Fibroblast of skin of scalp (primary cell): ENCODE measurements at regions not wholly inside any gene's neighbourhood (a gene's known extent, or its start where the extent isn't known, plus 50 kb on each side); places are given as distances from the start of the nearest gene placed in this dataset.
"Not testable (repeated sequence)": the region's sequence is repeated elsewhere in the genome, so short reads cannot be mapped to it uniquely, and the experiment has no call there.

ENCODE experiments used
- DNase-seq: peaks from one replicate; pipeline ENCODE4 v3.0.0-alpha.2; 2013

DNA sequence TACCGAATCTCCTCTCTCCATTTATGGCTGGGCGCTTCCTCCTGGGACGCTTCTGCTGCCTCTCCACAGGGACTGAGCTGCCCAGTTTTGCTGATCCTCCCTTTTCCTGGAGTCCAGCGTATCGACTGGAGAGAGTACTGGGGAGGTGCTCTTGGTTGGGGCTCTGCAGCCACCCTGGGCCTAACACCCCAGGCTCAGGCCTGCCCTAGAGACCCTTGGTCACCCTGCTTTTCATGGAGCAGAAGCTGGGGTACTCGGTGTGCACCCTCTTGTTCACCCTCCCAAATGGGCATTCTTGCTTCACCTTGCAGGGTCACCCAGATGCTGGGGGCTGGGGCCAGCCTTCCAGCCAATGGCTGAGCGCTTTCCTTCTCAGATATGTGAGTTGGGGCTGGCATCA, 88.8 kb upstream of the RET start:
- no peak for DNase-seq

GRCh38 chr10:42988517-42989395, 88.1 kb upstream of the RET start:
- DNase-seq, result no peak

GRCh38 chr10:42989481-42989921, 87.4 kb upstream of the RET start:
- DNase-seq, result no peak

DNA sequence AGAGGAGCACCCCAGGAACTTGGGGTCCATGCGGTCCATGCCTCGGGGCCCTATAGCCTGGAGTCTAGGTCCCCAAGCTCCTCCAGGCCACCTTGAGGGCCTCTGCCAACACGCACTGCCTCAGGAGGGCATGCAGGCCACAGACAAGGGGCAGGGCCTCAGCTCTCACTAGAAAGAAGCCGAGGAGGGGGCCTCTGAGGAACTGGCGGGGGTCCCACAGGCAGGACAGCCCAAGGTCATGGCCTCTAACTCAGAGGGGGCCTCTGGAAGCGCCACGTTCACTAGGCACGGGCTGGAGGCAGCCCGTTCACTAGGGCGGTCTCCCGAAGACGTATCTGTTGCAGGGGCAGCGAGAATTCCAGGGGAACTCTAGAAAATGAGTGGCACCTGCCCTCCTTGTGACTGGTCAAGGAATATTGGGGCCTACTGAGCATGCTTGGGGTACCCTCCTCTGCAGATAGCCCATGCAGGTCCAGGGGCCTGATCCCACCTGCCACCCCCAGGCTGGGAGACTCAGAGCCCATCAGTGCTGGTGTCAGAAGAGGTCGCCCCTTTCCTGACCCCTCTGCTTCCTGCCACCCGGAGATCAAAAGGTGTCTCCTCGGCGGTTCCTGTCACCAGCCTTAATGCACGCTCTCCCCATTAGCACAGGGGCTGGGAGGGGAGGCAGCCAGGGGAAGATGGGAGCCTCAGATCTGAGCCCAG, 86.7 kb upstream of the RET start:
- no peak for DNase-seq

DNA sequence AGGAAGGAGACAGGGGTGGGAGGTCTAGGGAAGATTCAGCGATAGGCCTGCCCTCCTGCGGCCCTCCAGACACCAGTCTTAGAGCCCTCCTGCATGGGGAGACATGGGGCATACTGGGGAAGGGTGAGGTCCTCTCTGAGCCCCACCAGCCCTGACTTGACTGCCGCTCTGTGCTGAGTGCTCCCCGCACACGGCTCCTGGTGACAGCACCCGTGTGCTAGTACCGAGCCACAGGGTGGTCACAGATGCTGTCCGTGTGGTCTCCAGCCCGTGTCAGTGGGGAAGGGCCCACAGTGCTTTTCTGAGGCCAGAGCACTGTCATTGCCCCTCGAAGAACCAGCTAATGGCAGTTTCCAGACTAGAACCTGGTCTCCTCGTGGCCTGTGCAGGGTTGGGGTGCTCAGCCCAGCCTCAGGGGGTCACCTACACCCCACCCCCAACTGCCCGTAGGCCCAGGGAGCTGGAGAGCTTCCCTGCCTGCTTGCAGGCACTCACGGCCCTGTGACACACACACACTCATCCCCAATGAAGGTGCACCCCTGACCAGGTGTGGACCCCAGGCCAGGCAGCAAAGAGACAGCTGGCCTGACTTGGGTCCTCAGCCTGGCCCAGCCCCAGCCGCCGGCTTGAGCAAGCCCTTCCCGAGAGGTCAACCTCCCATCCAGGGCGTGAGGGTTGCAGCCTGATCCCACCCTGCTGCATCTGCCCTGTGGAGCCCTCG, 86.0 kb upstream of the RET start:
- DNase-seq, result no peak

- no peak for DNase-seq
Observed at GRCh38 chr10:42991442-42992098, 85.3 kb upstream of the RET start.

GRCh38 chr10:42992156-42992956, 84.5 kb upstream of the RET start:
- DNase-seq, result no peak

- no peak for DNase-seq
Observed at GRCh38 chr10:42992957-42993390, 83.9 kb upstream of the RET start.

DNA sequence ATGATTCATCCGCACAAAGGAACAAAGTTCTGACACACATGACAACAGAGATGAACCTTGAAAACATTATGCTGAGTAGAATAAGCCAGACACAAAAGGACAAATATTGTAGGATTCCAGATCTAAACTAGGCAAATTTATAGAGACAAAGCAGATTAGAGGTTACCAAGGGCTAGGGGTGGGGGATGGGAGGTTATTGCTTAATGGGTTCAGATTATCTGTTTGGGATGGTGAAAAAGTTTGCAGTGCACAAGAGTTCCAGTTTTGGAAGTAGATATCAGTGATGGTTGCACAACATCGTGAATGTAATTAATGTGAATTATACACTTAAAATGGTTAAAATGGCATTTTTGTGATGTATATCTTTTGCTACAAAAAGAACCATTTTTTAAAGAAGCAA, 82.0 kb upstream of the RET start:
- not testable (repeated sequence) for DNase-seq

GRCh38 chr10:42995537-42995936, 81.3 kb upstream of the RET start:
- no peak for DNase-seq

- DNase-seq, result no peak
Observed at GRCh38 chr10:42996588-42996987, 80.3 kb upstream of the RET start.

DNA sequence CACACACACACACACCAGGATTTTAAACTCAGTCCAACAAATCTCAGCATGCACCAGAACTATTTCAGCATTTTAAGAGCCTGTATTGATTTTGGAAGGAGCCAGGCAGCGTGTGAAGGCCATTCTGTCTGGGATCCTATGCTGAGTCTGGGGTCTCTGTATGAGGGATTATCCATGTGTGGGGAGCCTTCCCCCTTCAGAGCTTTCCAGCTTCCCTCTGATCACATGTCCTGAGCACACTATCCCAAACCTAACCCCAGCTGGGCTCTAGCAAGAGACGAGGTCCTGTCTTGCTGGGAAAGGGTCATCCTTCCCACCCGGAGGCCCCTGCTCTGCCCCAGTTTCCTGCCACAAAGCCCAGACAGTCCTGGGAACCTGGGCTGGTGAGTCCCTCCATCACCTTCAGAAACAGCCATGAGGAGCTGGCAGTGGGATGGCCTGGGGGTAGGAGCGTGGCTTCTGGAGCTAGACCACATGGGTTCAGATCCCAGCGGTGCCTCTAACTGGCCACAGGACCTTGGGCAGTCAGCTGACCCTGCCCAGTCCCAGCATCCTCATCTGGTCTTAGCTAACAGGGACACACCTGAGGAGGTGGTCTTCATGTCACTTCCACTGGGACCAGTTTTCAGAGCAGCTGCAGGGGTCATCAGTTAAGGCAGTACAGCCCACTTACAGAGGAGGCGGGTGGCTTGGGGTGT, 79.6 kb upstream of the RET start:
- DNase-seq, result no peak

DNA sequence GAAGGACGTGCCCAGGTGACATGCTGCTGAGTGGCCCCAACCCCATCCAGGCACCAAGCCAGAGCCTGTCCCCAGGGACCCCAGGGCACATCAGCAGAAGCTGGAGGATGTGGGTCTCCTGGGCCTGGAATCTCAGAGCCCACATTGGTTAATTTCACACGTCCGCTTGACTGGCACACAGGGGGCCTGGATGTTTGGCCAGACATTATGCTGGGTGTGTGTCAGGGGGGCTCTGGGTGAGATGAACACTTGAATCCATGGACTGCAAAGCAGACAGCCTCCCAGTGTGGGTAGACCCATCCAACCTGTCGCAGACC, 79.1 kb upstream of the RET start:
- no peak for DNase-seq

- no peak for DNase-seq
Observed at GRCh38 chr10:42998481-42999384, 78.1 kb upstream of the RET start.

- no peak for DNase-seq
Observed at GRCh38 chr10:42999385-43000020, 77.4 kb upstream of the RET start.

GRCh38 chr10:43000021-43000411, 76.9 kb upstream of the RET start:
- no peak for DNase-seq

- no peak for DNase-seq
Observed at GRCh38 chr10:43000651-43001426, 76.0 kb upstream of the RET start.

DNA sequence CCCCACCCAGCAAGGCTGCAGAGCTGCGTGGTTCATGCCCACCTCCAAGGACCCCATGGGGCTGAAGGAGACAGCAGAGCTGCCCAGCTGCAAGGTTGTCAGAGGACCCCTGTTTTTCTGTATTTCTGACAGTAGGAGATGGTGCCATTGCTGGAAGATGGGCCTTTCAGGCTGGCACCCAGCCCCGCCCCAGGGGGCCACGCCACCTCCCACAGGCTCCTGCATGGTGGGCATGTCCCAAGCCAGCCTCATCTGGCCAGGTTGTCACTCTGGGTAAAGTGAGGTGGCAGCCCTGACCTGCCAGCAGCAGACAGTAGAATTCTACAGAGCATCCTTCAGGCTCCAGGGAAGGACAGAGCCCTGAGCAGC, 75.5 kb upstream of the RET start:
- no peak for DNase-seq

DNA sequence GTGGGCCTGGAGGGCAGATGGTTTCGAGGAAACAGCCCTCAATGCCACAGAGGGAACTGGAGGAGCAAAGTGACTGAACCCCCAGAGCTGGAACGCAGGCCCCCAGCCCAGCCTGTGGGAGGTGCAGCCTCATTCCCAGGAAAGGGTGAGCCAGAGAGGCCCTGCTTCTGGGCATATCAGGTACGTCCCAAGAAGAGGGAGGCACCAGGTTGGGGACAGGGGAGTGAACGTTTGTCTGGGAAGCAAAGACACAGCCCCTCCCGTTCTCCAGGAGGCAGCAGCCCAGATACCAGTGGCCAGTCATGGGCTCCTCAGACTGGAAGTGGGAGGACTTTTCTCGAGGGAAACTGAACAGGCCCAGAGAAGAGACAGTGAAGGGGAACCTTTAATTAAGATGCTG, 74.3 kb upstream of the RET start:
- no peak for DNase-seq
